Stimulated activated naive CD4-positive, alpha-beta T cell treated with Interleukin-2 at 50 U/mL for 16 hours (primary cell): ENCODE measurements at regions not wholly inside any gene's neighbourhood (a gene's known extent, or its start where the extent isn't known, plus 50 kb on each side); places are given as distances from the start of the nearest gene placed in this dataset.
"Not testable (repeated sequence)": the region's sequence is repeated elsewhere in the genome, so short reads cannot be mapped to it uniquely, and the experiment has no call there.

Experiments
- DNase-seq: peaks from one replicate; lab custom pipeline; 2025; lab: John Stamatoyannopoulos, UW

DNA sequence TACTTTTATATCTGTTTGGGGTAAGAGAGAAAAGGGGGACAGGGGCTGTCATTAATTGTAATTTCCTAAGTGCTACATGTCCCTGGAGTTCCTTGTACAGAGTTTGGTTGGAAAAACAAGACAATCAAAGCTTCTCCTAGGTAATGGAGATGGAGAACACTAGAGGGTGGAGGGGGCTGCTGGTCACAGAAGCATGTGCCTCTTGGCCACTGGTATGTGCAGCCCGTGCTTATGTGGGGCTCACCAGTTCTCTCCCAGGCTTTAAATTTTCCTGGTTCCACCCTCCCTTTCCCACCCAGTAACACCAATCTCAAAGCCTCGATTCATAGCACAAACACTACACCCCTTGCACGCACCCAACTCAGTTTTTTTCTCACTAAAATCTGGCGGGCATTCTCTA, 165.6 kb downstream of the SAMD5 start:
- DNase-seq: no peak

DNA sequence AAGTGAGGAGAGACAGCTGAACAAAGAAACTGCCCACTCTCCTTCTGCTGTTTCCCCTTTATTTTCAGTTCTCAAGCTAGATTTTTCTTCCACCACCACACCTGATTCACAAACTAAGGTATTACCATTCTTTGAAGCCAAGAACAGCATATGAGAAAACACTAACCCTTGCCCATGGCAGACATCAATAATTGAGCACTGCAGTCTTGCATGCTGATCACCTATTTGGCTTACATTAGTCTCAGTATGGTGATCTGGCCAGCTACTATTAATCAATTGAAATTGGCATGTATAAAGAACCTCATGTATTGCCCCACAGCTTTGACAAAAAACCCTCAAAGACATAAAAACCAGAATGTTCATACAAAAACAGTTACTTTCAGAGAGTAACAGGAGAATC, 166.3 kb downstream of the SAMD5 start:
- DNase-seq: no peak

DNA sequence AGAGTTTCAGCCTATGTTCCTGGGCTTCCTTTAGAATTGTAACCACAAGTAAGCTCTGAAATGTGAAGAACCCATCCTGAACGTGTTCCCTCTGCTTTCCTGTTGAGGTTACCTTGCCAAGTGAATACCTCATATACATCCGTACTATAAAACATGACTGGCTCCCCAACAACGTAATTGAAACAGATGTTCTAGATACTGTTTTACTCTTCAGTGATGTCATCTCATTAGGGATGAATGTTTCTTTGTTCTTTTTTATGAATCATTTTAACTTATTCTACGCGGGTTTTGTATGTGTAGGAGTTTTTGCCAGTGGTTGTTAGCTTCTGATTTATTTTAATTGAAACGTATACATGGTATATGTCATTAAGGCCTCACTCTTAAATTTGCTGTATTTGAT, 166.8 kb downstream of the SAMD5 start:
- no peak for DNase-seq

DNA sequence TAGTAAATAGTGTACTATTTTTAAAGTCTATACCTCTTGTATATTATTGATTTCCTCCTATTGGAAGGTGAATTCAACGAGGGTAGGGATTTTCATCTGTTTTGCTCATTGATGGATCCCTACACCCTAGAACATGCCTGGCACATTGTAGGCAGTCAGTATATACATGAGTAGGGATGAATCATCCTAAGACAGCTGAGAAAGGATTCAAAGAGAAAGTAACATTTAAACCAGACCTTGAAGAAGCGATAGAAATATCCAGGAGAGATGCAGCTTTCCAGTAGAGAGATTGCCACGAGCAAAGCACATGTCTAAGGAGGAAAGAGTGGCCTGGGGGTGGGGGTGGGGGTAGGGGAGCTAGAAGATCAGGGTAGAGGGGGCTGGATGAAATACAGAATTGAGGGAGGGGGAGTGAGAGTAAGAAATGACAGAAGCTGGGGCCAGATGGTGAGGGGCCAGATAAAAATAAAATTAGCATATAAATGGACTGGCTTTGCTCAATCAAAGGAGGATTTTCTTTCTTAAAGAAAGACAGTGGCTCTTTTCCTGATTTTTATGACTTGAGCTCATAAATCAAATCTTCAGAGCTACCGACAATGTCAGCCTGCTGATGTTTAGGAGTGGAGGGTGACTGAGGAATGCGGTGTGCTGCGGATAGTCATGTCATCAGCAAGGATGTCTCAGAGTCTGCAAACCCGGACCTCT, 168.2 kb downstream of the SAMD5 start:
- DNase-seq: no peak

DNA sequence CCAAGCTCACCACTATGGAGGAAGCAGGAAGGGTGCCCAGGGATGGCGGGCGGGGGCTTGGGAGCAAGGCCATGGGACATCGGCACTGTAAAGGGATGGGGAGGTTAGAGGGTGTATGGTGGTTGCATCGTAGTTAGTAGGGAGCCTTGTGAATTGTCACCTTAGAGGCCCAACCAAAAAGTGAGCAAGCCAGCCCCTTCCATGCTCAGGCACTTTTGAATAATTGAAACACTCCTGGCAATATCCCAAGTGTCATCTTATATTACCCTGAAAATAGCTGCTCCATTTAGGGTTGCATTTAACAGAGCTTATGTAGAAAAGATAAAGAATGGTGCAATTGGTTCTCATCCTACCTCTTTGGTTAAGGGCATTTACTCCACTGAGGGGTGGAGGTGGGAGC, 169.2 kb downstream of the SAMD5 start:
- no peak for DNase-seq

DNA sequence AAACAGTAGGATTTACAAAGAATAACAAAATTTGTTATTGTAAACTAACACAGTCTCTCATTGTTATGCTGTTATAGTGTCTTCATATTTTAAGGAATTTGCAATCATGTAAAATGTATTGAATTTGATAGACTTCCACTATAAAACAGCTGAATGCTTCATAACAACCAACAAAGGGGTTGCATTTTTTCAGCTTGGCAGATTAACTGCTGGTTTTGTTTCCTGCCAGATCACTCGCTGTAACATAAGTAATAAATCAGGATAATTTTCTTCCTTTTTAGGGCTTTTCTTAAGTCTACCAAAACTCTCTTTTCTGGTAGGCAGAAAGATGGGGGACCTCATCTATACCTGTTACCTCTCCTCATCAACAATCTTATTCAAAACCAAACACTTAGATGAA, 169.8 kb downstream of the SAMD5 start:
- no peak for DNase-seq

DNA sequence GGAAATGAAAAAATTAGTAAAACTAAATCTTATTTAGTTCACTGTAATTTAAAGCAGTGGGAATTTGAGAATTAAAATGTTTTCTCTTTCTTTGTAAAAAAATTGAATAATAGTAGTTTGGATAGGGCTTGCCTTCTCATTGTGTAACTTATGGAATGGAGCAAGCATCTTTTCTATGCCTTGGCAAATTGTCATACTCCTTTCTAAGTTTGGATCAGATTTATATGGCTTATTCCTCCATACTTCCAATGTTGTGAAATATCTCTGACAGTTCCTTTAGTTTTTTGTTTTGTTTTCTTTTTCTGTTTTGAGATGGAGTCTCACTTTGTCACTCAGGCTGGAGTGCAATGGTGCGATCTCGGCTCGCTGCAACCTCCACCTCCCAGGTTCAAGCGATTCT, 176.4 kb downstream of the SAMD5 start:
- DNase-seq: no peak

DNA sequence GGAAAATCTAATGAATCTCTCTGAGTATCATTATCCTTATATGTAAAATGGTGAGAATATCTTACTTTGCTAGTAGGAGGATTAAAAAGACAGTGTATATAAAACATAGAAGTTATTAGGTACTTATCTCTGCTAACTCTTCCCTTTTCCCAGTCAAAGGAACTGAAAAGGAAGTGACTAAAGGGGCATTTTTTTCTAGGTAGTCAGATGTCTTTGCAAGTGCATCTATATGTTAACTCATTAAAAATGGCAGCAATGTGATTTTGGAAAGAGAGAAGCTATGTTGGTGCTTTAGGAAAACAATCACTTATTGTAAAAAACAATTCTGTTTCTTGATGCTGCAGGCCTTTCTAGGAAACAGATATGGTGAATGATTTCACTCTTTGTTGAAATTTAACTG, 180.9 kb downstream of the SAMD5 start:
- no peak for DNase-seq

DNA sequence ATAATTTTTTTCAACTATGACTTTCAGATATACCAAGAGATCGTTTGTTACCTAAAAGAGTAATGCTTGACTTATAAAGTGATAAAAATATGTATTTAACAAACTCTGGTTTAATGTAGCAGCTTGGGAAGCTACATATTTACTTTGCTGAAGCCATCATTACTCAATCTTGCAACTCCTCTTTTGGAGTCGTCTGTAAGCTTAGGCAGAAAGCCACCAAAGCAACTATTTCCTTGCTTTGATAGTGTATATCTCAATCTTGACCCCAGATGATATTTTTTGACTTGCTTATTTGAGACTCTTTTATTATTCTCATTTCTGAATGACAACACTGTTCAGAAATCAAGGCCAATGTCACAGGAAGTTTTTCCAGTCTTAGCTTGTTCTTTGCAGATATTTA, 183.0 kb downstream of the SAMD5 start:
- DNase-seq: no peak

DNA sequence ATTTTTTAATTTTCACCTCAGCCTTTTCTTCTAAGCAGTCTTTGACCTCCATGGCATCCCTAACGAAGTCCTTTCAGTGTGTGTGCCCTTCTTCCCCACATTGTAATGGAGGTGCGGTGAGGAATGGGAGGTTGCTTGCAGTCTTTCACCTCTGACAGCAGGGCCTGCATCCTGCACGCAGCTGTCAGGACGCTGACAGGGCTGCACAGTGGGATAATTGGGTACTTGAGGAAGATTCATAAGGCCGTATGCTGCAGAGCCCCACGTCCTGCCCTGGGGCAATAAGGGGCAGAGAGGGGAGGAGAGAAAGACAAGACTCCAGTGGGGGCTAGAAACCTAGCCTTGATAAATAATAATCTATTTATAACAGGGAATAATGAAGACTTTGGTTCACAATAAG, 184.7 kb downstream of the SAMD5 start:
- DNase-seq: no peak

DNA sequence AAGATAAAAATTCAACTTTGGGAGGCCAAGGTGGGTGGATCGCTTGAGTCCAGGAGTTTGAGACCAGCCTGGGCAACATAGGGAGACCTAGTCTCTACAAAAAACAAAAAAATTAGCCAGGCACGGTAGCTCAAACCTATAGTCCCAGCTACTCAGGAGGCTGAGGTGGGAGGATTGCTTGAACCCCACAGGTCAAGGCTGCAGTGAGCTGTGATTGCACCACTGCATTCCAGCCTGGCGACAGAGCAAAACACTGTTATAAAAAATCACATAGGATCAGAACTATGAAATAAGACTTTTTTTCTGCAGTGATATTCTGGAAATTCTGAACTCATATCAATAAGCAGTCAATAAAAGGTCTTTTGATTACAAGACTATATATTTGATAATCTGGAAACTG, 186.1 kb downstream of the SAMD5 start:
- DNase-seq: not testable (repeated sequence)

DNA sequence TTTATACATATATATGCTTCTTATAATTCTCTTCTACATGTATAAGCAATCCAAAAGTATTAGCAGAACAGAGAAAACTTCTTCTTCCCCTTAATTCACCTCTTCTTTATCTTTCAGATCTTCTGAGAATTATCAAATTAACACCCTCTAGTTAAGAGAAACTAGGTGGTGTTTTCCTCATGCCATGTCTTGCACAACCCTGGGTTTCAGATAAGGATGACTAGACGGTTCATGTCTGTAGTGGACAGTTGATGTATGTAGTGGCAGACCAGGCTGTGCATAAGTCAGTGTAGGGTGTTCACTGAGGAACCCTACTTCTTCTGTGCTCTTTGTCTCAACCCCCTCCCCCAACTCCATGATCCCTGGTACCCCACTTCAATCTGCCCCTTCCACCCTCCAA, 187.3 kb downstream of the SAMD5 start:
- DNase-seq: no peak

DNA sequence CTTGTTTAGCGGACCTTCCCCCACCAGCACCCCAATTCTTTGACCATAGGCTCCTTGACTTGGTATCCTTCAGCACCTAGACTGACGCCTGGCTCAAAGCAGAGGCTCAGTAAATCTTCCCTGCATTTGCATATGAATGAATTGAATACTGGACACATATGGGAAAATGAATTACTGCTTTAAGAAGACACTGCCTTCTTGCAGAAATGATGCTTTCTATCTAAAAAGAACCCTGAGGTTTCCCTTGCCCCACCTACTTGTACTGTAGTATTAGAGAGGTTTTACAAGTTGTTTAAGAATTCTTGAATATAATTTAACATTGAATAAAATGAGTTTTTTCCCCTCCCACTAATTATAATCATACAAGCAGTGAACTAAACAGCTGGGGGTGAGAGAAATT, 190.7 kb downstream of the SAMD5 start:
- no peak for DNase-seq

DNA sequence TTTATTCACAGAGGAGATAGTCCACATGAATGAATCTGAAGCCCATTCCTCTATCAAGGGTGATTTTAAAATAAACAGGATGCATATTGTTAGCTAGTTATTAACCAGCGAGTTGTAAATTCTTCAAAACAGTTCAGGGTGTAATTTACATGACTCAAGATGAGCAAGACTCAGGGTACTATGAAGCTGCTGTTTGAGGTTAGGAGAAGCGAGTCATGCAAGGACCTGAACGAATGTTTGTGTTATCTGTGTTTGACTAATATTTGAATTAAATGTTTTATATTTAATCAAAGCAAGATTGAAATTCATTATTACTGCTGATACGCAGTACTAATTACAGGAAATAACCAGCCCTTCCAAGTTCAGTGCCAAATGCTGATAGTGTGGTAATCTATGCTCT, 191.1 kb downstream of the SAMD5 start:
- no peak for DNase-seq

DNA sequence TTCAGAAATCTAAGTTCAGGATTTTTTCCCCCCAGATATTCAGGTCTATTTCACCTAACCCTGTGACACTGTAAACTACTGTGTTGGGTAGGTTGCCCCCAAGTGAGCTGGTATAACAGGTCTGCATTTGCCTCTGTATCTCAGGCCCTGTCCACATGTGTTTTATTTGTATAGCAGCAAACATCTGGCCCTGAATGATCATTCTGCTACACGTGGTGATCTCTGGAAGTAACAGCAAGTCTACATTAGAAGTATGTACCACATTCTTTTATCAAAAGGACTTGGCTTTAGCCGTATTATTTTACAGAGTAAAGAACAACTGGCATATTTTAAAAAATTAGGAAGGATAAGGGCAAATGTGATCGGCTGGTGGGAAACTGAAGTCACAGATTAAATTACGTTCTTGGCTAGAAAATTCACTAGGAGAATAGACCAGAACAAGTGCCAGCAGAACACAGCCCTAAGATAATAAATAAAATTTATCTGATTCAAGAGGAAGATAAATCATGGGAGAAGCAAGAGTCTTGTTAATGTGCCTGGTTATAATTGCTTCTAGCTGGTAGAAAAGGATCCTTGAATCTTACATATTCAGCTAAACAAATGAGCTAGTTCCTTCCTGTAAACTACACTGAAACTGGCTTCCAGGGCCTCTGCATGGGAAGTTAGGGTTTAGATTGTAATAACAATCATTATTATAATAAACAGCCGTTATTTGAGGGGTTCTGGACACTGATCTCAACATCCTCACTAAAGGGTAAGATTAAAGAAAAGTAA, 192.1 kb downstream of the SAMD5 start:
- DNase-seq: no peak

DNA sequence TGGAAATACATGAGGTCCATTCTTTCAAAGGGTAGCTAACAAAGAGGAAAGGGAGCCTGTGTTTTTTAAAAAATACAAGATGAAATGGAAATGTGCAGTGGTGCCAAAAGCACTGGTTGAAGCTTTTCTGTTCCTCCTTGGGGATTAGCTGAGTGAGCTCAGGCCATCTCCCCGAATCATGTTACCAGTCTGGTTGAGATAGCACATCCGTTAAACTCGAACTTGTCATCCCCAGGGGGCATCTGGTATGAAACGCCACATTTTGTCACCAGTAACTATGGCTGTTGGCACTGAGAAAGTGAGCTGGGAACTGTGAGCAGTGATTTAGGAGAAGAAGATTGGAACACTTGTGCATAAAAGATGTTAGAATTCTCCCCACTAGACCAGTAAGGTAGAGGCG, 196.2 kb downstream of the SAMD5 start:
- DNase-seq: no peak

DNA sequence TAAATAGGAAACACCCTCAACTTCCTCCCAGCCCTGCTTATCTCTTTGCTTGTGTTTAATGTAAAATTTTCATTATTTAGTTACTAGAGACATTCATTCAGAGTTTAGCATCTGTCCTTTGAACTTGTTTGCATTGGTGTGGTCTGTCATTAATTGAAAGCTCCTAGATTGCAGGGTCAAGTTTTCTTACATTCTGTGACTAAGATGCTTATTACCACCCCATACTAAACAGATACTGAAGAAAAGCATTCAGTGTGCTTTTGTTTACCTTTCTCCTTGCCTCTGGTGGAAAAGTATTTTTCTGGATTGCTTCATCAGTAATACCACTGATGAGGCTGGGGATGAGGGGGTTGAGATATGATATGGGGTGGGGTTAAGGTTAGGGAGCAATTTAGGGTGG, 199.0 kb downstream of the SAMD5 start:
- DNase-seq: no peak

DNA sequence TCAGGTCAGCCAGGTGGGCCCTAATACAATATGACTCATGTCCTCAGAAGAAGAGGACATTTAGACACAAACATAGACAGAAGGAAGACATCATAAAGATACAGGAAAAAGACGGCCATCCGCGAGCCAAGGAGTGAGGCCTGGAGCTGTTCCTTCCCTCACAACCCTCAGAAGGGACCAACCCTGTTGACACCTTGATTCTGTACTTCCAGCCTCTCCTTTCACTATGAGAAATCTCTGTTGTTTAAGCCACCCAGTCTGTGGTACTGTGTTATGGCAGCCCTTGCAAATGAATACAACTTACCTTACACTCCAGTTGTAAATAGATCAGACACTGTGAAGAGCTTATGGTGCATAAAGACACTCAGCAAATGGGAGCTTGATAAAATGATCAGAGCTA, 199.7 kb downstream of the SAMD5 start:
- DNase-seq: no peak

DNA sequence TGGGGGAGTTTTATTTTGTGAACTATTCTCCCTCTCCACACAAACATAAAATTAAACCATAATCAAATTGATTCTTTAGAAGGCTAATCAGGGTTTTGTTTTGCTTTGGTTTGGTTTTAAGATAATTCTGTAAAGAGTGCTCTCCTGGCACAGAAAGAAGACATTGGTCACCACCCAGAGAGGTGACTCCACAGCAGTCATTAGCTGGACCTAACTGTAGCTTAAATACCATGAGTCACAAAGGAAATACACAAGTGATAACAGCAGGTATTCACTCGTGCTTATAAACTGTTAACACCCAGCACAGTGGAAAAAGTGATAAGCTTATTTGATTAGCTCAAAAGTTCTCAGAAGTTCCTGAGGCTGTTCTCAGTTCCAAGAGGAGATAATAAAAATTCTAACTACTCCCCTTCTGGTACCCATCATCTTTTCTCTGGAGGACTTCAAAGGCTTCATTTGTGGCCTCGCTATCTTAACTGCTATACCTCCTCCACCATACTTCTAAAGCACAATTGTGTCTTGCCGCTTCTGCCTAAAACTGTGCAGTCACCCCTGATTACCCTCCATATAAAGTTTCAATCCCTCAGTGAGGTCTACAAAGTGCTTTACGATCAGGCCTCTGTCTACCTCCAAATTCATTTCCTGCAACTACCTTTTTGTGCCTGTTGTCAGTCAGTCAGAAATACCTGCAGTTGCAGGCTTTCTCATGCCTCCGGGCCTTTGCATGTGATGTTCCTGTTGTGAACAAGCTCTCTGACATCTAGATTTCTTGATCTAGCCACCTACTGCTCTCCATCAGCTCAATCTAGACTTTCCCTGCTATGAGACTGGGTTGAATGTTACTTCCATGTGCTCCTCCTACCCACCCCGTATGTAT, 201.1 kb downstream of the SAMD5 start:
- no peak for DNase-seq

DNA sequence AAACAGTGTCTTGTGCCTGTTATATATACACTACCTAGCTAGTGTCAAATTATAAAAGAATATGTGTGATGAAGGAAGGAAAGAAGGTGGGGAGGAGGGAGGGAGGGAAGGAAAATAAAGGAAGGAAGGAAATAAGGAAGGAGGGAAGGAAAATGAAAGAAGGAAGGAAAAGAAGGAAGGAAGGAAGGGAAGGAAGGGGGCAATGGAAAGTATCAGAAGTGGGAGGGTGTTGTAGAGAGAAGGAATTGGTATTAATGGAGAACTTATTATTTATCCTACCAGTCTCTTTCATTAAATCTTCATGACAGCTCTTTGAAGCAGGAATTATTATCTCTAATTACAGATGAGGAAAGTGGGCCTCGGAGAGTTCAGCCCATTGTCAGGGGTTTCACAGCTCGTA, 202.4 kb downstream of the SAMD5 start:
- DNase-seq: no peak

DNA sequence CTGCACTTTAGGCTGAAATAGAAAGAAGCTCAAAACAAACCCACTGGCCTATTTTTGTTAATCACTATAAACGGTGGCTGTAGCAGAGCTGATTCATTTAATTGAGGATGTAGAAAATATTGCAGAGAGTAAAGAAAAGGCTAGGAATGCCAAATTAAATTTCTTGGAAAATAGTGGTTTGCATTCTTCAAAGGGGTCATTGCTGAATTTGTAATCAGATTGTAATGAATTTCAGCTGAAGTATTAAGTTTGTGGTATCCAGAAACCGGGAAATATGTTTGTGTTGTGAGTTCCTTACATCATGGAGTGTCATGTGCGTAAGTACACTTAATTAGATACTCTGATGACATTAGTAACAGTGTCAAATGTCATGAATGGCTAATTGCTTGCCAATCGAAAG, 203.0 kb downstream of the SAMD5 start:
- DNase-seq: no peak

DNA sequence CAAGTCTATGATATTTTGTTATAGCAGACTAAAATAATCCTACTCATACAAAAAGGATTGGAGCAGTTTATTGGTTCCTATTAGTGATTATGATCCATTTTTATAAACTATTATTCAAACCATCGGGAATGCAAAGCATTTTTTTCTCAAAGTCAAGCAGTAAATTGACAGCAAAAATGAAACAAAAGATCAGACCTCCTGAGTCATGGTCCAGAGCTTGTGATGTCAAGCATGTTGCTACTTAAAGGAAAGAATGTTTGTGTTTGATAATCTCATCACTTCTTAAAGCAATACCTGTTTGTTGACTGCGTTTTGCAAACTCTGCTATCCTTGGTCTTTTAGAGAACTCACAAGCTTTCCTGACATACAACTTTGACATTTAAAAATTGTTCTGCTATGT, 204.4 kb downstream of the SAMD5 start:
- no peak for DNase-seq

DNA sequence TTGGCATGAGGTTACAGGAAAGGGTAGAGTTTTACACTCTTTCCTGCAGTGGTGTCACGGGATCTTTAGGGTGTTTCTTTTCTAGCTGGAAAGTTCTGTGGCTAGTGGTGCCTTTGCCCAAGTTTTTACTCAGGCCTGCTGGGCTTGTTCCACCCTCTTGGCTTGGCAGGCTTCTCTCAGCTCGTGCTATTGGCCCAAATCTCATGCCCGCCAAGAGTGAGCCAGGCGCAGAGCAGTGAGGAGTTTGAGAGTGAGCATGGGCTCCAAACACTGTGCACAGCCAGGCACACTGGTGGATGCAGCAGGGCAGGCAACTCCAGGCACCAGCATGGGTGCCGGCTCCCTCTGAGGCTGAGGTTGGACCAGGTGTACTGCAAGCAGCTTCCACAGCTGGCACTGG, 206.5 kb downstream of the SAMD5 start:
- DNase-seq: no peak
